Fibroblast of skin of back (primary cell): ENCODE measurements at regions not wholly inside any gene's neighbourhood (a gene's known extent, or its start where the extent isn't known, plus 50 kb on each side); places are given as distances from the start of the nearest gene placed in this dataset.
"Not testable (repeated sequence)": the region's sequence is repeated elsewhere in the genome, so short reads cannot be mapped to it uniquely, and the experiment has no call there.

Experiments
- DNase-seq: peaks from one replicate; pipeline ENCODE4 v3.0.0-alpha.2; 2013

DNA sequence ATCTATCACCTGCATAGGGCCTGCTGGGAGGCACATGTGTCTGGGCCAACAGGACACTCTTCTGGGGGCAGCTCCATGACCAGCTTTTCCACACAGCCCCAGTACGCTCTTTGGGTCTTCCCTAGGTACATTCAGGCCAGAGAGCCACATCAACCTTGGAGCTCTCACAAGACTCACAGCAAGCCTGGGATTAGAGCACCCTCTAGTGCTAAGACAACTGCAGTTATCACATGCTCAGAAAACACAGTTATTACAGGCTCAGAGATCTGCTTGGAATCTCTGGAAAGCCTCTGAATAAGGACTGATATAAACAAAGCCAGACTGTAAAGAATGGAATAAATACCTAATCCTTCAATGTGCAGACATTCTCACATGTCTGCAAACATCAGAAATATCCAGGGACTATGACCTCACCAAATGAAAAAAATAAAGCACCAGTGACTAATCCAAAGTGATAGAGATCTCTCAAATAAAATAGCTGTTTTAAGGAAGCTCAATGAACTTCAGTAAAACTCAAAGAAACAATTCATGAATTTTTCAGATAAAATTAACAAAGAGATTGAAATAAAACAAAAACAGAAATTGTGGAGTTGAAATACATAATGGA, 563.9 kb upstream of the NR5A2 start:
- DNase-seq, result peak; percentile 73

DNA sequence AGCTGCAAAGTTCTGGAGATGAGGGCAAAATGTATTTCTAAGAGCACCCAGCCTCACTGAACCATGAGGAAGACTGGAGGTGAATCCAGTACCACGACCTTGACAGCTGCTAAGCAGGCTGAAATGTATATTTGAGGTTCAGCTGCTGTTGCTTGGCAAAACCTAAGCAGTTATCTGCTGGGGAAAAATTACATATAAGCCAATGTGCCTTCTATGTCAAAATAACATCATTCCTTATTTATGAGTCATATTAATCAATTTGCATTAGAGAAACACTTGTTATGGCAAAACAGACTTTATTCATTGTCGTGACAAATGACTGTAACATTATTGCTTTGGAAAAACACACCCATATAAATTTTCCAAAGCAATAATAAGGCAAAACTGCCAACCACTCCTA, 560.5 kb upstream of the NR5A2 start:
- DNase-seq, result no peak

DNA sequence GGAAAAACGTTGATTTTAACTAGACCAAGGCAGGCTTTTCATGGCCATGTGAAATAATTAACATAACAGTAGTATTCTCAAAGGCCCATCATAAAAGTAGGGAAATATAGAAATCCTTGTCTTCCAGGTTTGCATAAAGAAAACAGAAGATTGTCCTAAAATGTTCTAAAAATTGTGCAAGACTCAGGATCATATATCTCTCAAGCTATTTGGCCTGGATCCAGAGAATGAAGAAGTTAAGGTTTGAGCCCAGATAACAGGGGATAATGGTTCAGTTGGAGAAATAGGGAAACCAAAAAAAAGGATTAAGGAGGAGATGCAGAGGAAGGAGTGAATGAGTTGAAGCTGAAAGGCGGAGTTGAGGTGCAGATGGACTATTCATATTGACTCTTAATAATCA, 555.5 kb upstream of the NR5A2 start:
- DNase-seq, result no peak

DNA sequence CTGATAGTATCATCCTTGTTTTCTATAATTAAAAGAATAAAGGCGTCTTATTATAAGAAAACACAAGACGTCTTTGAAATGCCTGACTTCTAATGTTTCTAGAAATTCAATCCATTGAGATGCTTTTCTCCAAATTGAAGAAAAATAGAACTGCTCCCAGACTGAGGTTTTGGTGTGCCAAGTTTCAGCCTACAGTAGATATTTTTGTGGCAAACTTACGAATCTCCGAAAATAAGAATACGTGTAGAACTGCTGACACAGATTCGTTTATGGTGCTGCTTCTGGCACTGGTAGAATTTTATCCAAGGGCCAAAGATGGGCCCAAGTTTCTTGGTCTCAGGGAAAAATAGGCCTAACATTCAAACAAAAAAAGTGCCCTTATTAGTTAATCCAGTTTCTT, 554.5 kb upstream of the NR5A2 start:
- no peak for DNase-seq

DNA sequence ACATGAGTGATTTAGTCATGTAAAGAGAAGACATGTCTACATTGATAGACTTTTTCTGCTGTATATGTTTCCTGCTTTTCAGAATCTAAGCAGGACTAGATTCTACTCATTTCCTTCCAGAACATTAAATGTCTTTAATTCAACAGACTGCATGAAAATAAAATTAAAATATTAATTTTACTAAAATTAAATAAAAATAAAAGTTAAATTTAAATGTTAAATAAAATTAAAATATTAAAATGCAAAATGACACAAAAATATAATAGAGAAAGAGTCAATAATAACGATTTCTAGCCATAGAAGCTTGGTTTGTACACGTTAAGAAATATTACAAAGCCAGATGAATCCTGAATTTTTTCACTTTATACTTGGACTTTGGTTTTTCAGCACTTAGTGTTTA, 552.8 kb upstream of the NR5A2 start:
- no peak for DNase-seq

DNA sequence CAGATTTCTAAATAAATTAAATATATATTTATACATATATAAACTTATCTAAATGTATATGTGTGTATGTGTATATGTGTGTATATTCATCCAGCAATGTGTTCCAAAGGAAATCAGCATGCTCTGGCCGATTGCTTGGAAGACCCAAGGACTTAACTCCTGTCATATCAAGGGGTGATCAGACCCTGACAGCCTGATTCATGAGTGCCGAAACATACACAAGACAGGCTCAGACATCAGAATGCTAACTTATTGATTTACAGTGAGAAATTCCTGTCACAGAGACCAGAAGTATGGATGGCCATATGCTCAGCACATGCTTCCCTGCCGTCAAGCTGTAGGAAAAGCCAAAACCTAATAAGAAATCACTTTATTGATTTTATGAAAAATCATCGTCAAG, 545.1 kb upstream of the NR5A2 start:
- DNase-seq, result no peak

DNA sequence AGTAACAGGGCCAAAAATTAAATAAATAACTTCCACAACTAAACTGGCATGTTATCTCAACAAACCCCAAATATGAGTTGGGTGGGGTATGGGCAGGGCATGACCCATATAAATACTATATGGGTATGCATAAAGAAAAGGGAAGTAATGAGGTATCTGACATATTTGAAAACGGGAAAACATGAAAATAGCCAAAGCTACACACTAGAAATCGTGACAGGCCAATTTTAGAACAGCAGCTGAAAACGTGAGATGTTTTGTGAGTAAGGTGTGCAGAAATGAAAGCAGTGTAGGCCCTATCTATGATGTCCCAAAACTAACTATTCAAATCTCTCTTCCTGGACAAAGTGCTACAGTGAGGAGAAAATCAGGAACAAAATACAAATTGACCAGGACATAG, 537.9 kb upstream of the NR5A2 start:
- DNase-seq, result no peak

DNA sequence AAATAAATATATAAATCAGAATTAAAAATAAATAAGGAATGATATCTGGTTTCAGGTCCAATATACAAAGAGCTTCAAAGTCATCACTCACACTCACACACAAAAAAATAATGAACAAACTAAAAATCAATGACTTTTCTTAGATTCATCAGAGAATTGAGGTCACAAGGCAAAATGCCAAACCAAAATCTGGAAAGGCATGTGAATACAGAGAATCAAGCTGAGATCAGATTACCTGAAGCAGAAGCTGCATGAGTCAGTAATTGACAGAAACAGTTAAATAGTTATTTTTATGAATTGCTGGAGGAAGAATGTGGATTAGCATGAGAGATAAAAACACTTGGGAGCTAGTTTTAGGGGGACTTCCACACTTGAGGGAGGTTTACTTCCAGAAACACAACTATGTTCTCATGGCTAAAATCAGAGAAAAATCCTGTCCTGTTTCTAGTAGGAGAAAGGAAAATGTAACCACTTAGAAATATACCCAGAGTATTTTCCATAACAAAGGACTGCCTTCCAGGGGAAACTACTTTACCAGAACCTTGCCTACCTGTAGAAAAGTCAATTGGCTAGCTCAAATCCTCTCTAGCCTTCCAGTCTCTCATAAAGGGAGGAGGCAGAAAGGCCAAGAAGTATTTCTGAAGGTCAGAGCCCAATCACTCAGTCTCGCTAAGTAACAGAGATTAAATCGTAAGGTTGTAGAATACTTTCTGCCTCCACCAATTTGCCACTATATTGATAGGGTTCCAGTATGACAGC, 536.6 kb upstream of the NR5A2 start:
- DNase-seq, result peak; percentile 63

DNA sequence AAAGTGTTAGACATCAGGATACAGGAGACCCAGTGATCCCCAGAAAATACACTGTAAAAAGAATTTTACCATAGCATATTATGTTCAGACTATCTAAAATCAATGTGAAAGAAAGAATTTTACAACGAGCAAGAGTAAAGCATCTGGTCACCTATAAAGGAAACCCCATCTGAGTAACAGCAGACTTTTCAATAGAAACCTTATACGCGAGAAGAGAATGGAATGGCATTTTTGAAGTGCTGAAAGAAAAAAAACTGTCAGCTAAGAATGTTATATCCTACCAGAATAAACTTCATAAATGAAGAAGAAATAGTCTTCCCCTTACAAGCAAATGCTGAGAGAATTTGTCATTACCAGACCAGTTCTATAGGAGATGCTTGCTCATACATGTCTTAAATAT, 532.1 kb upstream of the NR5A2 start:
- no peak for DNase-seq

DNA sequence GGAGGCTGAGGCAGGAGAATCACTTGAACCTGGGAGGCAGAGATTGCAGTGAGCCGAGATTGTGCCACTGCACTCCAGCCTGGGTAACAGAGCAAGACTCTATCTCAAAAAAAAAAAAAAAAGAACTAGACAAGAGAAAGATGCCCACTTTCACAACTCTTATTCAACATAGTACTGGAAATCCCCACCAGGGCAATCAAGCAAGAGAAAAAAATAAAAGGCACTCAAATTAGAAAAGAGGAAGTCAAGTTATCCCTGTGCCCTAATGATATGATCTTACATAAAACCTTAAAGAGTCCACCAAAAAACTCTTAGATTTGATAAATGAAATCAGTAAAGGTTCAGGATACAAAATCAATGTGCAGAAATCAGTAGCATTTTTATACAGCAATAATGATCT, 528.7 kb upstream of the NR5A2 start:
- not testable (repeated sequence) for DNase-seq

DNA sequence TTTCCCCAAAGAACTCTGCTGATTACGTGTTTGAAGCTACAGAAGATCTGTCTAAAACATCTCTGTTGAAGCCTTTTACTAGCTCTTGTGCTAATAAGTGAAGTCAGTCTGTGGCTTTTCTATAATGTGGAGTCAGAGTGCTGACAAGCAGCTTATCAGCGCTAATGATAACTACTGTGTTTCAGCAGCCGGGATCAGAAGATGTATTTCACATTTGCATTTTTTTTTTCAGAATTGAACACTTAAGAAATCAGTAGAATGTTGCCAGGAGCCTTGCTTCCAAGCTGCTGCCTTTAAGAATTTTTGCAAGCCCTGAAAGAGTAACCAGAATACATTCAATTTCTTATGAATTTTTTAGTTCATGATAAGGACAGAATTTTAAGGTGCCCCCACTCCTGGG, 519.4 kb upstream of the NR5A2 start:
- DNase-seq, result no peak

DNA sequence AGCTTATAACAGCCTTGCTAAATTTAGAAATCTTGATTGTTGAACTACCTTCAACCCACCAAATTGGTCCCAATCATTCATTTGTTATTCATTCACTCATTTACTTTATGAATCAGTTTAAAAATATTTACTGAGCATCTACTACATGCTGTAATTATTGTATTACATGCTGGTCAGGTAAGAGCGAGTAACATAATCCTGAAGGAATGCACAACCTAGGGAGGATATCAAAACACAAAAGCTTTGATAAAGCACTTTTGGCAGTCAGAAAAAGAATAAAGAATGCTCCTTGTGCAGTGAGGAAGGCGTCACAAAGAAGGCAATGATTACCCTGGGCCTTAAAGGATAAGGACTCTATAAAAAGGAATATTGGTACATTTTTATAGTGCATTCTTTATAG, 518.9 kb upstream of the NR5A2 start:
- no peak for DNase-seq

DNA sequence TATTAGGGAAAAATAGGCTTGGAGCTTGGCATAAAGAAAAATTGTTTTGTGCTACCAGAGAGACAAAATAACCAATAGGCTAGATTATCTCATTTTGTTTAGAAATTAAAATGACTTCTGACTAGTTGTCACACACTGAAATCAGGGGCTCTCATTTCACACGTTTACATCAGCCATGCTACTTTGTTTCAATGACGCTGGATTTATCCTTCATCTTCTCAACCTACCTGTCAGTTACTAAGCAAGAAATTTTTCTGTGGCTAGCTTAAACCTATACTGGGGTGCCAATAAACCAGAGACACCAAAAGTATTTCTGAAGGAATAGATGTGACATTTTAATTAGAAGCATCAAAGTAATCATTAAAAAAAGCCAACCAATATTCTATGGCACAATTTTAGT, 518.1 kb upstream of the NR5A2 start:
- DNase-seq, result no peak

DNA sequence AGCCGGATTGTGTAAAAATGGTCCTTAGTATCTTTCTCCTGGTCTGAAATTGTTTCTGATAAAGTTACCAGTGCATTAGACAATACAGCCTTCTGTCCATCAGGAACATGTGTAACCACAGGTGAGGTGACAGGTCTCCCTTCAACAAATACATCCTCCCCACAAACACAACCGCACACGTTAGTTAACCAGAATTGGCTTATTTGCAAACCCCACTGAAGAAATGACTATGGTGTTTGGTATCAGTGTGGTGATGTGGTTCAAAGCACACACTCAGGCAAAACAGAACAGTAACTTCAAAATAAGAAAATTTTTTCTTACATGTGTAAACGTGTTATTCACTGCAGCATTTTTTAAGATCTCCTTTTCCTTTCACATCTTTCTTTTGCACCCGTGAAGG, 517.2 kb upstream of the NR5A2 start:
- no peak for DNase-seq

DNA sequence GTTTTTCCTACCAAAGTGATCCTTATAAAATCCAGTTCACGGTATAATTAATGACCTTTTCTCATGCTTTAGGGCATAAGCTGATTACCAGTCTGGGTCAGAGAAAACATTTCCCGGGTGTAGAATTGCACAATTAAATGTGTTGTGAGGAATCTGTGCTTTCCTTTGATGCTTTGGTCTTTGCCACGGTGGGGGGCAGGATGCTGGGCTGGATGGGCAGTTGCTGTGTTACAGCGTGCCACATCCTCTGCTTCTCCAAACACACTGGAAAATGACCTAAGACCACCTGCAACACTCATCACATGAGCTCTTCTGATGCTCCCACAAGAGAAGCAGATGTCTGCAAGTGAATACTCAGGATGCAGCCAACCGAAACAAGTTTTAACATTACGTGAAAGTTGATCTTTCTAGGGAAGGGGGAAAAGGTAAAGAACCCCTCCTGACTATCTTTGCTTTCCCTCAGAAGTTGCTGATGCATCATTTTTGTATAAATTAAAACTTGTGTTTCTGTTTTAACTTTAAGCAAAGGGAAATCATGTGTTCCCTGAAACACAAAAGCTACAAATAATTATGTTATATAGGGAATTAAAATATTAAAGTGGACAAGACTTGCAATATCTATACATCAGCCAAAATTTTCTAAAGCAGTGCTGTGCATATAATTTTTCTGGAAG, 515.3 kb upstream of the NR5A2 start:
- DNase-seq, result no peak

DNA sequence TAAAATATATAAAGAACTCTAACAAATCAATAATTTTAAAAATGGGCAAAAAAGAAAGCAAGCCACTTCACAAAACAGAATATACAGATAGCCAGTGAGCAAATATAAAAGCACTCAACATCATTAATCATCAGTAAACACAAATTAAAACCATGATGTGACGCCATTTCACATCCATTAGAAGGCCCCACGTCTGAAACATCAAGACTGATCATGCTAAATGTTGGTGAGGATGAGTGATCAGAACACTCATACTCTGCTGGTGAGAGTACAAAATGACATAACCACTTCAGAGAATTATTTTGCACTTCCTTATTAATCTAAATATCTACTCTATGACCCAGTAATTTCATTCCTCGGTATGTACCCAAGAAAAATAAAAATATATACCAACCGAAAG, 512.2 kb upstream of the NR5A2 start:
- no peak for DNase-seq

DNA sequence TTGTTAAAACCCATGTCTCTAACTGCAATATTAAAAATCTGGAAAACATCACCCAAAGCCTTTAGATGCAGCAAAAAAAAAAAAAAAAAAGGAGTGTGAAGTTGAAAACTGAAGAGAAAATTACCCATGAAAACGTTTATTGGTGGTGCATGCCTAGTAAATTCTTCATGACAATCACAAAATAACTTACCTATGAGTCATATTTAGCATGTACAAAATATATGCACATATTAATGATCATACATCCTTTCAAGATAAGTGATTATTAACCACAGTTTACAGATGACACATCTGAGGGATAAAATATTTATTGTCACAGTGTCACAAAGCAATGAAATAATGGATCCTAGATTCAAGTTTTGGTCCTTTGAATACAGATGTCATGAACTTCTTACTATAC, 505.2 kb upstream of the NR5A2 start:
- peak; percentile 36 for DNase-seq

DNA sequence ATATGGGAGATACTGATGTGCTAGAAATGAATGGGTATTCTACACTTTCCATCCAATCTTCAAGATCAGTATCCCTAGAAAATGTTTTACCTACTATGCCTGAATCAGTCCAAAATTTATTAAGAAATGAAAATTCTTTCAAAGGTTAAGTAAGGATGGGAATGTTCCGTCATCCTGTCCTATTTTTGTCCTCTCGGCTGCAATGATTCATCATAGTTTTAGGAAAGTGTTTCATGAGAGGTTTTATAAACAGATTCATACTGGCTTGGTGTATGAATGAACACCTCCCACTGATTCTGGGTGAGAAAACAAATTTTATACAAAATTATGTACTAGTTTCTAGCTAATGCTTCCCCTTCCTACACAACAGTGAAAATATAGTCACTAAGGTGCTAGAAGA, 504.6 kb upstream of the NR5A2 start:
- DNase-seq, result peak; percentile 36

DNA sequence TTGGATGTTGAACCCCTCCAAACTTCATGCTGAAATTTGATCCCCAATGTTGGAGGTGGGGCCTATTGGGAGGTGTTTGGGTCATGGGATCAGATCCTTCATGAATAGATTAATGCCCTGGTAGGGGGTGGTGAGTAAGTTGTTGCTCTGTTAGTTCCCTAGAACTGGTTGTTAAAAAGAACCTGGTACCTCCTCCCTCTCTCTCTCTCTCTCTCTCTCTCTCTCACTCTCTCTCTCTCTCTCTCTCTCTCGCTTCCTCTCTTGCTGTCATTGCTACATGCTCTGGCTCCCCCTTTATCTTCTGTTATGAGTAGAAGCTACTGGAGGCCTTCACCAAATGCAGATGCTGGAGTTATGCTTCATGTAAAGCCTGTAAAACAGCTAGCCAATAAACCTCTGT, 498.2 kb upstream of the NR5A2 start:
- no peak for DNase-seq

DNA sequence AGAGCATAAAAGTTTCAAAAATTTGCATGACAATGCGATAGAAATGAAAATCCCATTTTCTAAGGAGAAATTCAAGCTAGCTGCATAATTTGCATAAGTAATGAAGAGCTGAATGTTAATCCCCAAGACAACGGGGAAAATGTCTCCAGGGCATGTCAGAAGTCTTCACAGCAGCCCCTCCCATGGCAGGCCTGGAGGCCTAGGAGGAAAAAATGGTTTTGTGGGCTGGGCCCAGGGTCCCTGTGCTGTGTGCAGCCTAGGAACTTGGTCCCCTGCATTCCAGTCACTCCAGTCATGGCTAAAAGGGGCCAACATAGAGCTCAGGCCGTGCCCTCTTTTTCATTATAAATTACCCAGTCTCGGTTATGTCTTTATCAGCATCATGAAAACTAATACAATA, 494.1 kb upstream of the NR5A2 start:
- not testable (repeated sequence) for DNase-seq

DNA sequence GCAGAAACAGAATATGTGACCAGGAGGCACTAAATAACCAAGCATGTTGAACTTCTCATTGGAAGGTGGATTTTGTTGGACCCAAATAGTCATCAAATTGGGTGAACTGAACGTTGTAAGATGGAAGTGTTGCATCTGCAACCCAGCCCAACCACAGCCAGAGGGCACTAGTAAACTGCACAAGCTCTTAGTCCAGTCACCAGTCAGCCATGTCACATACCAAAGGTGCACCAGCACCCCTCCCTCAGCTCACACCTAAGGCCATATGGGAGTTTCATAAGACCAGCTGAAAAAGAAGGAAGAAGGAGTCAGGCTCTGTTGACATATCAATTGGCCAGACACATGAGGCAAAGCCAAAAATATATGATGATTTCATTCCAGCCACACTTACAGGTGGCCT, 481.7 kb upstream of the NR5A2 start:
- no peak for DNase-seq

DNA sequence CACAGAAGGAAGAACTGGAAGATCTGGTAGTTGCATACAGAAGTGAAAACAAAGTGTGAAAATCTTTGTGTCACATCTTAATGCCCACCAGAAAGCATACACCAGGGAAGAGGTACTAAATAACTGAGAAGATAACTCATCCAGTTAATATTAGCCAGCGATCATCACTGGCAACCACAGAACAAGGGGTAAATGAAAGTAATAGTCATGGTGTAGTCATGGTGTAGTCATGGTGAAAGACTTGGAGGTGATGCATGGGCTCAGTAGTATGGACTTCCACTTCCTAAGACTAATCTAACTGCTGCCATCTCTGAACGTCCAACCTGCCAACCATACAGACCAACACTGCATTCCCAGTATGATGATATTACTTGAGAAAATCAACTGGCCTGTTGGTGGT, 481.2 kb upstream of the NR5A2 start:
- DNase-seq, result peak; percentile 31

DNA sequence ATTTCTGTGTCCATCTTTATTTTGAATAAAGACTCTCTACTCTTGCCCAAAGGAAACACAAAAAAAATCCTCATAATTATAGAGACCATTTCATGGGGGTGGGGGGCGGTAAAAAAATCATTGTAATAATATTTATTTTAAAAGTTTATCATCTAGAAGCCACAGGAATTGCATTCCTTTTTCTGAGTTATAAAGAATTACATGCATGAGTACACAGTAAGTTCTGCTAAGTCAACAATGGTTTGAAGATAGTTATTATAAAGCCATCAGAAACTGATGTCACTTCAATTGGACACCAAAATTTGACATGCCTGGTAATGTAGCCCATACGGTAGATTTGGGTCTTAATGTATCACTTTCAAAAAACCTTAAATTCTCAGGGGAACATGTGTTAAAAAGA, 478.1 kb upstream of the NR5A2 start:
- DNase-seq, result peak; percentile 59
